HG03378 (cell line): ENCODE measurements at regions not wholly inside any gene's neighbourhood (a gene's known extent, or its start where the extent isn't known, plus 50 kb on each side); places are given as distances from the start of the nearest gene placed in this dataset.

Experiments
- ATAC-seq: cut with Tn5 transposase; IDR thresholded peaks from one replicate; pipeline ENCODE4 v1.9.1; 2021; ENCODE audit warnings: mild to moderate bottlenecking, moderate library complexity; ENCODE audit not compliant: unreplicated experiment

DNA sequence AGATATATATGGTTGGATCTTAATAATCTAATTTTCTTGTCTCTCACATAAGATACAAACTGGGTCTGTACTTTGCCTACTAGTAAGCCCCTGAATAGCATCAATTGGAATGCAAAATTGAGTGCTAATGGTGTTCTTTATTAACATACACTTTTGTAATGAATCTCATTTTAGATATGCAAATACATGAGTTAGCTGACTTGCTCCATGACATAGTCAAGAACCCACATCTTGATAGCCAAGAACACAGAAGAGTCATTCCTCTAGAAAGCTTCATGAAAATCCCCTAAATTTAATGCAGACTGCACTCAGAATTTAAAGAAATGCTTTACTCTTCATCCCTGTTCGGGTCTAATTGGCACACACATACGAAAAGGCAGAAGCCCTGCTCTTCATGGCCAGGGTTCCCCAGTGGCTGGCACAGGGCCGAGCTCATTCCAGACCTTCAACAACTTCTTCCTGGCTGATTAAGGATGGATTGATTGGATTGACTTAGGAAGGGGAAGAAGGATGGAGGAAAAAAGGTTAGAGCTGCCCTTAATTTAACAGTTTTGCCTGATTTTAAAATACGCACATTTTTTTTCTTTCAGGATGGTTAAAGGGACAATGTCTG, 431.1 kb upstream of the KLF6 start:
- ATAC-seq = no peak

DNA sequence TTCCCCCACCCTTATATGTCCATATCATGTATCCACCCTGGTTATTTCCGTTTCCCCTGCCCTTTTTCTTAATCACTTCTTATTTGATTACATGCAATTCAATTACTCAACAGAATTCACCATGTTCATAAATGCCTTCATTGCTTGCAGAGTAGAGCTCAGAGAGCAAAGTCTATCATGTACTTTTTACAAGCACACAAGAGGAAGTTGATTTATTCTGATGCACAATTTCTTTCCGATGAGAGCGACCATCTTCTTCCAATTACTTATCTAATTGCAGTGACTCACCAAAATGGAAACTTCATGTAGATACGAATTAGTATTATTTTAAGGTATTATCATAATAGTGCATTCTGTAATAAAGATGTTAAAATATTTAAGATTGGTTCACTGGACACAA, 430.5 kb upstream of the KLF6 start:
- ATAC-seq = no peak

DNA sequence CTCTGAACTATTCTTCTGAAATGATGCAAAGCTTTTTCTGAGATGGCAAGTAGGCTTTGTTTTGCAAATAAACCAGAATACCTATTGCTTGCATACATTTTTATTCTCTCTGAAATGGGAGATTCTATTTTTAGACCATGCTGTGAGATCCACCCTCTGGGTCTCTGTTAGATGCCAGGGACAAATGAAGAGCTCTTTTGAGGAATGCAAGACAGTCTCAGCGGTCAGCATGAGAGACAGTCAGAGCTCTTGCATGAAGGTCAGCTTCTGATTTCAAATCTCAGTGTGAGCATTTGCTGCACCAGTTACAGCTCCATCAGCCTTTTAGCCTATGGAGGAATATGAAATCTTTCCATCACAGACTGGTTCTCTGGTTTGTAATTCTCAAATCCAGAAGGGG, 429.9 kb upstream of the KLF6 start:
- no peak for ATAC-seq

DNA sequence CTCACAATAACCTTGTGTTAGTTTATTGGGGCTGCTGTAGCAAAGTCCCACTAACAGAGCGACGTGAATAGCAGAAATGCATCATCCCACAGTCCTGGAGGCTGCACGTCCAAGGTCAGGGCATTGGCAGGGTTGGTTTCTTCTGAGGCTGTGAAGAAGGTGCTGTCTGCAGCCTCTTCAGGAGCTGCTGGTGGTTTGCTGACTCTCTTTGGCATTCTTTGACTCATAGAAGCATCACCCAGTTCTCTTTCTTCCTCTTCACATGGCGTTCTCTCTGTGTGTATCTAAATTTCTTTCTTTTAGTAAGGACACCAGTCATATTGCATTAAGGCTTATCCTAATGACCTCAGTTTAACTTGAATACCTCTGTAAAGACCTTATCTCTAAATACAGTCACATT, 428.4 kb upstream of the KLF6 start:
- ATAC-seq = no peak

DNA sequence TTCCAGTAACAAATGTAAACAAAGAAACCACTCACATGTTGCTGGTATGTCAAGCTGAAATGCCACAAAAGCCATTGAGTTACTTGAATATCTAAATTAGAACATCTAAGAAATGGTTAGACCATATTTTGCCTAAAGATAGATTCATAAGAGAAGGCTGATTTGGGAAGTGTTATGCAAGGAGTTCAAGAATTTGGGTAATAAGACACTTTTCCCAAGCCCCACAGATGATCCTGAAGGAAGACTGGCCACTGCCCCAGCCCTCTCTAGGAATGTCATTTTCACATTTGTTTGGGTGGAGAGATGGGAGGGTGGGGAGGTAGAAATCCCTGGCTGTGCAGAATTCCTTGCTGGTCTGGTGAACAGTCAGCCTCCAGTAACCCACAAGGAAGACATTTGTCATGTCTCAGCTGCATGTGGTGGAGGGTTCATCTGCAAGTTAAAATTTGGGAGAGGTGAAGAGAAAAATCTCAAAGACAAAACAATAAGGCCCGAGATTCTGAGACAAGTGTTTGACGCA, 427.2 kb upstream of the KLF6 start:
- ATAC-seq = no peak

DNA sequence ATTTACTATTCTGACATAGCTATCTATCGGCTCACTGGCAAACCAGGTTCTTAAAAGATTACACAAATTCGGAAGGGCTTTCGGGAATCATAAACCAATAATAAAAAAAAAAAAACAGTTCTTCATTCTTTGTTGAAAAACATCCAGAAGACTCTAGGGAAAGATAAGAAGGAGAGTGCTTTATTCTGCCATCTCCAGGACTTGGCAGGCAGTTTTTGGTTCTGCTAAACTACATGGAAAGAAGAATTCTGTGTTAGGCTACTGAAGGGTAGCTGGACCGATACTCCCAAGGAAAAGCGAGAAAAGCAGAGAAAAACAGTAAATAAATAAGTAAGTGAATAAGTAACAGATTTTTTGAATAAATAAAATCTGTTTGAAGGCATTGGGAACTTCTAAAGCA, 423.5 kb upstream of the KLF6 start:
- ATAC-seq = no peak

DNA sequence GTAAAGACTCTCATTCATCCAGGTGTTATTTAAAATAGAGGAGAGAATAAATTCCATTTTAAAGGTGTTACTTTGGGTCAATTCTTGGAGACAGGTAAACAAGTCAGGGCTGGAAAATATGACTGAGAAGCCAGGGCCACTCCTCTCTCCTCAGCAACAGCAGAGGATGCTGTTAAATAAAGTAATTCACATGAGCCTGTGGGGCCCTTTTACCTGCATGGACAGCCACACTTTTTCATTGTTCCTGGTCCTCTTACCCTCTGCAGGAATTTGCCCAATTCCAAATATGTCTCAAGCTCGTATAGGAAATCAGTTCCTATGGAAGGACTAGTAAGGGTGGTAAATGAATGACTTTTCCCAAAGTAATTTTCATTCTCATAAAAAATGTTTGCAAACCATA, 420.1 kb upstream of the KLF6 start:
- ATAC-seq = no peak

DNA sequence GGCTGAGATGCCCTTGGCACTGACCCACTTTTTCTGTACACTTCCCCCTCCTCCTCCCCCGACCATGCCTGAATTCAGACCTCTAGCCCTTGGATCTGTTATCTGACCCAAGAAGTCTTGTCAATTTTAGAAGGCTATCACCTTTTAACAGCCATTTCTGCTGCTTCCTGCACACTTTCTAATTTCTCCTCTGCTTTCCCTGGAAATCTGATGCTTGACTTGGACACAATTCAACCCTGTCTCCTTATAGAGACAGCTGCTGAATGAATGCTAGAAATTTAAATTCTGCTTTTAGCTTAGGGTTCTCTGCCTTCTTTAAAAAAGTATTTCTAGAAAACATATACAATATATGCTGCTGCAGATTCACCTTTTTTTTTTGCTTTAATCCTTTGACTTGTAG, 417.9 kb upstream of the KLF6 start:
- ATAC-seq = no peak

DNA sequence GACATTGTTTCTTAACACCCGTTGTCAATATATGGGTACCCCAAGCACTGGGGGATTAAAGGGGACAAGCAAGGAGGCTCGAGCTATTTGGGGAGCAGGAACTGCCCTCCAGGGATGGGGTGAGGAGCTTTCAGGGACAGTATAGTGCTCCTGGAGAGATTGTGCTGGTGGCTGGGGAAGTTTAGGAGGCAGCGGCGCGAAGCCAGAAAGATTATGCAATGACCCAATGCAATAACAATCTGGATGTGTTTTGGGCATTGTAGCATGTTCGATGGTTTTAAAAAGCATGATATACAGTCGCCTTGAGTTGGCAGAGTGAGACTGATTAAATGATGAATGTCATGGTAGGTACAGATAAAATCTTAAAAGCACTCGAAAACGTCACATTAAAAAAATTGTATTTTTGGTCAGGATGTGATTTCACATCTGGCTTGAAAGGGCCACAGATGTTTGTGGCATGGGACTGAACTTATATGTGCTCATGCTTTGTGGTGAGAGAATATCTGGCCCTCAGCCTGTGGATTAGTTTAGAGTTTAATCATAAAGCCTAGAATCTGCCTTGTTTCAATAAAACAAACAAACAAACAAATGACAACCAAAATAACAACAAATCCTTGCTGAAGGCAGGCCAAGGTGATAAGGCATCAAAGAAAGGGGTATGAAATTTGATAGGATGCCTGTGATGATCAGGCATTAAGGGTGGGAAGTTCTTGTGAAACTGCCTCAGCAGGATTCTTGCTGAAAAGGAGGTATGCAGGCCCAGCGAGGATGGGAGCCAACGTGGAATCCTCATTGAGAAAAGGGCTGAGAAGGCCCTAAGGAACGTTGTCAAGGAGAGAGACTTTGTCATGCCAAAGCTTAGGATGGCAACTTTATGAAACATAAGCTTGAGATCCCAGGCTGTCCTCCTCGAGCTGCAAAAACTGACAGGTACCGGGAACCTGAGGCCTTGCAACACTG, 417.1 kb upstream of the KLF6 start:
- ATAC-seq = no peak

DNA sequence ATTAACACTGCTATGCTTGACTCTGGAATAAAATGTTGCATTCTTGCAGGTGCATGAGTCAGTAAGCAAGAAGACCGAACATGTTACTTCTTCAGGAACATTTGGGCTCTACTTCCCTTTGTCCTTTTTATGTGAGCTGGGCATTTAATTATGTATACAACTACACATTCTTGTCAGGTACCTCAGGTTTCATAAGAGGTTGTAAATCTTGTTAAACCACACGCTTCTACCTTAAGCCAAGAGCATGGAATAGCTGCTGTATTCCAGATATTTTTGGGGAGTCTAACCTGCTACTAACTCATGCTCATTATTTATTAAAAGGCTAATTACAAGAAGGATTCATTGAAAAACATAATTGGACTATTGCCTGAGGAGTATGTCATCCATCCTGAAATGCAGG, 414.2 kb upstream of the KLF6 start:
- ATAC-seq = no peak

DNA sequence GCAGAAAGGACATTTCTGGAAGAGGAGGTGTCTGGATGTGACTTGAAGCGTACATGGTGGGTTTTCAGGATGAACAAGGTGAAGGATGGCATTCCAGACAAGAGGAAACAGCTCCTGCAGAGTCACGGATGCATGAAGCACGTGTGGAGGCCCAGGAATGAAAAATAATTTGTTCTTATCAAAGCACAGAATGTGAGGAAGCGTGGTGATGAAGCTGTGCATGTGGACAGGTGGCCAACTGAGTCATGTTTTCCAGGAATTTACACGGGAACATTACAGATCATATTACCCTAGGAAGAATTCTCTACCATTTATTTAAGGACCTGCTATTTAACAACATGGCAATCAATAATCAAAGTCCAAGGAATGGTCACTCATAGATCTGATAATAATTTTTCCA, 413.2 kb upstream of the KLF6 start:
- no peak for ATAC-seq

DNA sequence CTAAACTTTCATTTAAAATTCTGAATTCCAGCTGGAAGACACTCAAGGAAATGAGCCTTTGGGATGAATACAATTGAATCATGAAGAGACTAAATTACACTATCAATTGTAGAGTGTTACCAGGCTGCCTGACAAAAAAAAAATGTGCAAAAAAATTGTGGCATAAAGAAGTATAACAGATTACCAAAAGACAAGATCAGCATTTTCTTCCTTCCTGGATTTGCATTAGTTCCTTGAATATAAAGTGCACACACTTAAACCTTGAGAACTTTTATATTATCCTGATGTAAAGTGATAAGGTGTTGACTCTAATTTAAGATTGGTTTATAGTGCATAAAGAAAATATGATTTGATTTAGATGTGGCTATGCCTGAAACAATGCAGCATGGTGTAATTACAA, 412.7 kb upstream of the KLF6 start:
- ATAC-seq = no peak

DNA sequence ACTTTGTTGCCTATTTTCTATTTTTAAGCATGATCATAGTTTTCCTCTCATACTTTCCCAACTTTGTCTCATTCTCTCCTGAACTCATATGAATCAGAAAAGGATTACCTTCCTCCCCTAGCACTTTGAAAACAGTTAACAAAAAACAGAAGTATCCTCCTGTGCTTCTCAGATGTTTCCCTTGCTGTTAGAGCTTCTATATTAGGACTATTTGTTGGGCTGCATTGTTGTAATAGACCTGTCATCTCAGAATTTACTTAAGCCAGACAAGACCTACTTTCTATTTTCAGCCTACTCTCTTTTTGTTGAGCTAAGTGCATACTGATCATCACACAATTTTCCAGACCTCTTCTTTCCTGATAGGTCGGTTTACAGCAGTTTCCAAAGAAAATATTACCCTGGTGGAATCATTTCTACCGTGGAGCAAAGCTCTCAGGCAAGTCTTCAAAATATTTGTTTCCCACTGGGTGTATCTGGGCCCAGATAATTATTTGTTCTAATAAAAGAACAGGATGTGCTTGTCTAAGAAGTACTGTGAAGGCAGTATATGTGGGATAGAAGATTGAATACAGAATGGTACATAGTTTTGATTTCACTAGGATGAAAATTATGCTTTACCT, 411.9 kb upstream of the KLF6 start:
- ATAC-seq = no peak

DNA sequence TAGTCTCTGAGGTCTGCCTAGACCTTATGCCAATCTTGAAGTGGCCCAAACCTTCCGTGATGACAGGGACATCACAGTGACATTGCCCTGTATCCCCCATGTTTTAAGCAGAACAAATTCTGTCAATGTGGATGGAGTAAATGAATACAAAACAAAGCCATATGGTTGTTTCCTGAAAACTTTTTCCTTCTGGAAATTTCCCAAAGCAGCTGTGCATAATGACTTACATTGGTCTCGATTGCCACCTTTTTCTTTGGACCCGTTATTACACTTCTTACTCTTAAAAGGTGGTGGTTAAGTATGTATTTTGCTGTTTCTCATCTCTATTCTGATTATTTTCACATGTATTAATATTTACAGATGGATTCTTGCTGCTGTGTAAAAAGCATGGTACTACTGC, 411.2 kb upstream of the KLF6 start:
- ATAC-seq = no peak

DNA sequence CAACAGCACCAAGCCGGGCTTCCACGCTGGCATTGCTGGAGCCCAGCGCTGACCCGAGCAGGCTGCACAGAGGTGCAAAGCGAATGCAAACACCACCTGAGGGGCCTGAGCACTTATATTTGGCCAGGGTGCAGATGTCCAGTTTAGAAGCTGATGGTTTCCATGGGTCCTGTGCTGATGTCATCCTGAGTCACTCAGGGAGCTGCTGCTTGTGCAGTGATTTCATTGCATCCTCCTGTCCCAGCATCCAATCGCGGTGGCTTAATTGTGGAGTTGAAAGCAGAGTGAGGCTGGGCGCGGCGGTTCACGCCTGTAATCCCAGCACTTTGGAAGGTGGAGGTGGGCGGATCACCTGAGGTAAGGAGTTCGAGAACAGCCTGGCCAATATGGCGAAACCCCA, 410.2 kb upstream of the KLF6 start:
- no peak for ATAC-seq

DNA sequence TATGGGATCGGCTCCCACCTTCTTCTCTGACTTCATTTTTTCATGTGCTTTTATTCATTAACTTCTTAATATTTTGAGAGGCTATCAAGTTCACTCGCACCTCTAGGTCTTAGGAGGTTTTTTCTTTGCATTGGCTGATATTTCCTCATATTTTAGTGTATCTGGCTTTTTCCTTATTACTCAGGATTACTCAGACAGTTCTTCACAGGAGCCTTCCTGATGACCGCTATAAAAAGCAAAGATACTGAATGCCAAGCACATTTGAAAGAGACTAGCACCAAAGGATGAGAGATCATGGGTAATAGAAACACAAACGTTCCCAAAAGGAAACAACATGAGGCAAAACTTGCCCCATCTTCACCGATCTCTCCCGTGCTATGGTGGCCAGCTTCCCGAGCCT, 409.2 kb upstream of the KLF6 start:
- no peak for ATAC-seq

DNA sequence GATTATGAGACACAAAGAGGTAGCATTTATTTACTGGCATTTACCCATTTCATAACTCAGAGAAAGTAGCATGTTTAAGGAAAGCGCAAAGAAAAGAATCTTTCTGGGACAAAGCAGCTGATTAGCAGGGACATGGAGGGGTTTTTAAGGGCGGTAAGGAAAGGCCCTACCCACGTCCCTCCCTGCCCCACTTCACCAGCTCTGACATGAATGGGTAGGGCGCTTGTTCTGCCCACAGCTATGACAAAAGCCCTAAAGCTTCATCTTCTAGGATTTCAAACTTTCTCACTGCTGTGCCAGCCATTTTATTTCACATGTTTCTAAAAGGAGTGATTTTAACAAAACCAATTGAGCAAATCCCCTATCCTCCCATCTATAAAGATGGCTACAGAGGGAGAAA, 406.9 kb upstream of the KLF6 start:
- ATAC-seq = no peak

DNA sequence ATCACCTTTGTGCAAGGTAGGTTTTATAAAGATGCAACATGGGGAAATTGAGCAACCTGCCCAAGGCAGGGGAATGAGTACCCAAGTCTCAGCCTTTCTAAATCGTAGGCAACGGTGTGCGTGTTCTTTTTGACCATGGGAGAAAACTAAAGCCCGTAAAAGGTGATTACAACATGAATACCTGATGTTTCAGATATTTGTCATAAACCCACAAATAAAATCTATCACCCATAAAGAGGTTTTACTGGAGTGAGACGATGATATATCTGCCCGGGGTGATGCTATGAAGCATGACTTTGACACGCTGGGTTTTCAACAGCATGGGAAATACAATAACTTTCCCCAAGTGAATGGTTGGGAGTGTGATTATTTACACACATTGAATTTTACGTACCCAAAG, 406.3 kb upstream of the KLF6 start:
- ATAC-seq = no peak

DNA sequence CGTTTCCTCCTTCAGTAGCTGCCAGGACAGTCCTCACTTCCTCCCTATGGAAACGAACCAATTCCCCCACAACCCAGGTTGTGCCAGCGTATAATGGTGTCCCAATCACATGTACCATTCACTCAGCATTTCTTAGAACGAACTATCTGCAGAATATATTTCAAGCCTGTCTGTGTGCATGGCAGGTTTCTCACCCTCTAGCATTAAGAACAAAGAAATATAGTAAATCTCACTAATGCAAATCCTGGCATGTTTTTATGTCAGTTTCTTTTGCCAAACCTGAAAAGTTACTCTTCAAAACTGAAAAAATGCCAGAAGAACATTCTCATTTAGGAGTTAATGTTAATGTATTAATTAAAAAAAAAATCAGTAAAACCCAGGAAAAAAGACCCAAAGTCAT, 405.9 kb upstream of the KLF6 start:
- no peak for ATAC-seq

DNA sequence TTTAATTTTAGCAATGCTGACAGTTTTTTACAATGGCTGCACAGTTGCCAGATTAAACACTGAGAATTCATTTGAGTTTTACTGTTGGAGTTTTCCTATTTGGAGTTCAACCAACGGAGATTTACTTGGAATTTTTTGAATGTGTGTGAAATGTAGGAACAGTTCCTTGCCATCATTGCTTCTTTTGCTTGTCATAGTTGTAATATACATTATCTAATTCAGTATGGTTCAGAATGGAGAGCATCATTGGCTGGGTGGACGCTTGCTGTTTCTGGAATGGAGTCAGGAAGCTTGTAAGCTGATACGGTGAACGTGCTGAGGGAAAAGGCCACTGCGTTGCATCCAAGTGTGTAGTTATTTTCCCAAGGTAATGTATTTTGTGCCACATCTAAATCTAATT, 404.3 kb upstream of the KLF6 start:
- no peak for ATAC-seq

DNA sequence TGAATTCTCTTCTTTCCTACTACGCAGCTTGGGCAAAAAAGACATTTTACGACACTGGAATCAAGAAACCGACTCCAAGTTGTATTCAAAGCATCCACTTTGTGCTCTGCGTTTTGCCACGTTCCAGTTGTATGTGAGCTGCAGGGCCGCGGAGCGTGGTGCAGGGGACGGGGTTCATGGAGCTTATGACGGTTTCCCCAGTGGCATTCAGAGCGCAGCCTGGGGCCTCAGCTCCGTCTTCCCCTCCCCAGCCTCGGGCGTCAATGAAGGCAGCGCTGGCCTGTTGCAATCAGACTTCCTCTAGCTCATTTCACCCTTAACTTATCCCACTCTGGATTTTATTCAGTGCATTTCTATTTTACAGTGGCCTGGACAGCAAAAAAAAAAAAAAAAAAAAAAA, 403.4 kb upstream of the KLF6 start:
- ATAC-seq = no peak
